Testis (tissue), 2 donors: ENCODE measurements at regions not wholly inside any gene's neighbourhood (a gene's known extent, or its start where the extent isn't known, plus 50 kb on each side); places are given as distances from the start of the nearest gene placed in this dataset.

Experiments used
- DNase-seq: peaks from one replicate; pipeline ENCODE4 v3.0.0-alpha.2; 2019
- H3K27ac ChIP-seq, 2 donors: fragments of 200-600 bp; sonication (generic); one replicate each; pipeline ENCODE4 v1.5.1; 2019
- H3K27me3 ChIP-seq: fragments of 200-600 bp; sonication (generic); one replicate; pipeline ENCODE4 v1.5.1; 2019
- H3K36me3 ChIP-seq: fragments of 200-600 bp; sonication (generic); one replicate; pipeline ENCODE4 v1.5.1; 2017; ENCODE audit warnings: low read depth; ENCODE audit errors: missing control alignments
- H3K4me1 ChIP-seq: fragments of 200-600 bp; sonication (generic); one replicate; pipeline ENCODE4 v1.5.1; 2019
- H3K4me3 ChIP-seq, 2 donors: fragments of 200-600 bp; sonication (generic); one replicate each; pipeline ENCODE4 v1.5.1; 2017 to 2019
- H3K9me3 ChIP-seq: fragments of 200-600 bp; sonication (generic); one replicate; pipeline ENCODE4 v1.5.1; 2017
- CTCF ChIP-seq, 3 experiments: fragments of 450-650 bp in 2 of 3; fragments of 200-600 bp in 1 of 3; sonication (generic) in 1 of 3; IDR thresholded peaks; one replicate each; pipeline ENCODE4 v1.5.1; 2016 to 2019; ENCODE audit warnings: antibody characterized with exemption in 3 of 3, mild to moderate bottlenecking in 2 of 3, moderate library complexity in 1 of 3
- POLR2A ChIP-seq: fragments of 450-650 bp; IDR thresholded peaks from one replicate; pipeline ENCODE4 v1.6.1; 2017; ENCODE audit warnings: antibody characterized with exemption, mild to moderate bottlenecking, moderate library complexity
- WGBS, 2 donors: methylation state at CpG; one replicate each; pipeline ENCODE4 v1.1.5; 2018; 5-methylcytosine and 5-hydroxymethylcytosine counted together
- intact Hi-C: fragments of 100-400 bp; cut with DNase I; formaldehyde crosslinking; loops from one replicate; pipeline ENCODE4 v1.15.1; 2023; ENCODE audit warnings: low total_unique reads

- Histone ChIP-seq H3K36me3 (no peaks in the 10 kb centered on the region), H3K27me3 (no peaks in the 10 kb centered on the region), H3K27ac (no peak overlapping the region), H3K4me3 (no peak overlapping the region), H3K4me1 (no peaks in the 10 kb centered on the region), H3K9me3 (no peaks in the 10 kb centered on the region)
- no peak for DNase-seq
- TF ChIP-seq CTCF (IDR thresholded peaks at IDR 0.05) (no peak), POLR2A (no peak)
- WGBS, 2 donors, result 51 to 58% methylated on average over 2 of the region's 2 CpGs
- intact Hi-C loops, result no loop called here
Observed at GRCh38 chr2:204335451-204336058, 209.7 kb upstream of the PARD3B start.

- H3K27me3 ChIP-seq, result no peaks in the 10 kb centered on the region
- intact Hi-C loops, result no loop called here
- H3K4me1 ChIP-seq, result no peaks in the 10 kb centered on the region
- no peaks in the 10 kb centered on the region for H3K36me3 ChIP-seq
- H3K9me3 ChIP-seq, result no peaks in the 10 kb centered on the region
- 82 to 85% methylated on average over 3 of the region's 3 CpGs for WGBS, 2 donors
- TF ChIP-seq POLR2A (no peak), CTCF (IDR thresholded peaks at IDR 0.05) (no peak)
- DNase-seq, result no peak
- H3K4me3 ChIP-seq, result no peak overlapping the region
- no peak overlapping the region for H3K27ac ChIP-seq
Observed at GRCh38 chr2:204336153-204336744, 209.0 kb upstream of the PARD3B start.

GRCh38 chr2:204337638-204338037 is 207.6 kb upstream of the PARD3B start:
- 90 to 94% methylated on average over 1 of the region's 1 CpG for WGBS, 2 donors
- intact Hi-C loops, result no loop called here
- TF ChIP-seq POLR2A (no peak), CTCF (IDR thresholded peaks at IDR 0.05) (no peak)
- Histone ChIP-seq H3K9me3 (no peaks in the 10 kb centered on the region), H3K4me3 (no peak overlapping the region), H3K27ac (no peak overlapping the region), H3K27me3 (no peaks in the 10 kb centered on the region), H3K4me1 (no peaks in the 10 kb centered on the region), H3K36me3 (no peaks in the 10 kb centered on the region)
- no peak for DNase-seq

GRCh38 chr2:204339212-204339715 is 206.0 kb upstream of the PARD3B start:
- no peaks in the 10 kb centered on the region for H3K4me1 ChIP-seq
- no peak overlapping the region for H3K4me3 ChIP-seq
- no peaks in the 10 kb centered on the region for H3K27me3 ChIP-seq
- 78 to 90% methylated on average over 3 of the region's 3 CpGs for WGBS, 2 donors
- H3K36me3 ChIP-seq, result no peaks in the 10 kb centered on the region
- no peak overlapping the region for H3K27ac ChIP-seq
- TF ChIP-seq CTCF (IDR thresholded peaks at IDR 0.05), result no peak
- TF ChIP-seq POLR2A, result no peak
- DNase-seq, result no peak
- no peaks in the 10 kb centered on the region for H3K9me3 ChIP-seq
- intact Hi-C loops, result no loop called here

- Histone ChIP-seq H3K4me3 (no peak overlapping the region), H3K36me3 (no peaks in the 10 kb centered on the region), H3K27me3 (no peaks in the 10 kb centered on the region), H3K27ac (no peak overlapping the region), H3K4me1 (no peaks in the 10 kb centered on the region), H3K9me3 (no peaks in the 10 kb centered on the region)
- 61 to 74% methylated on average over 6 of the region's 6 CpGs for WGBS, 2 donors
- DNase-seq, result no peak
- intact Hi-C loops, result no loop called here
- TF ChIP-seq CTCF (IDR thresholded peaks at IDR 0.05) (no peak), POLR2A (no peak)
Observed at GRCh38 chr2:204340511-204340910, 204.8 kb upstream of the PARD3B start.
